Body of pancreas (tissue), 4 donors: ENCODE measurements at regions not wholly inside any gene's neighbourhood (a gene's known extent, or its start where the extent isn't known, plus 50 kb on each side); places are given as distances from the start of the nearest gene placed in this dataset.

Experiments used
- ATAC-seq: fragments of 150-250 bp; one replicate; pipeline ENCODE4 v1.9.1; 2016
- DNase-seq, 4 donors: peaks; one replicate each; pipeline ENCODE4 v3.0.0-alpha.2; 2019
- H3K27ac ChIP-seq, 4 donors: fragments of 200-600 bp; sonication (generic); 1 replicate in 3 of 4; 2 replicates in 1 of 4; pipeline versions ENCODE4 v1.5.1 to v1.6.1; 2016 to 2019; ENCODE audit warnings: mild to moderate bottlenecking in 1 of 4, mixed read lengths in 1 of 4, moderate library complexity in 1 of 4
- H3K27me3 ChIP-seq, 2 donors: fragments of 200-600 bp; sonication (generic); one replicate each; pipeline ENCODE4 v1.6.0; 2016; ENCODE audit warnings: mild to moderate bottlenecking in 1 of 2
- H3K36me3 ChIP-seq, 2 donors: fragments of 200-600 bp; sonication (generic); replicated peaks in 1 of 2; 2 replicates each; pipeline ENCODE4 v1.5.1; 2016; ENCODE audit warnings: low read depth in 2 of 2; ENCODE audit not compliant: insufficient read depth in 1 of 2
- H3K4me1 ChIP-seq: fragments of 200-600 bp; sonication (generic); one replicate; pipeline ENCODE4 v1.6.0; 2016
- H3K4me3 ChIP-seq, 2 donors: fragments of 200-600 bp; sonication (generic); 1 replicate in 1 of 2; 2 replicates in 1 of 2; pipeline ENCODE4 v1.5.1; 2016 to 2019
- H3K9me3 ChIP-seq, 3 donors: fragments of 200-600 bp; sonication (generic); 1 replicate in 2 of 3; 2 replicates in 1 of 3; pipeline ENCODE4 v1.5.1; 2016
- CTCF ChIP-seq, 7 experiments: fragments of 450-650 bp in 4 of 7; fragments of 200-600 bp in 3 of 7; sonication (generic) in 3 of 7; IDR thresholded peaks; one replicate each; pipeline ENCODE4 v1.5.1; 2016 to 2019; ENCODE audit warnings: antibody characterized with exemption in 7 of 7
- POLR2A ChIP-seq, 3 donors: fragments of 450-650 bp; IDR thresholded peaks; one replicate each; pipeline ENCODE4 v1.6.1; 2016; ENCODE audit warnings: antibody characterized with exemption in 3 of 3, mild to moderate bottlenecking in 2 of 3
- WGBS, 2 donors: methylation state at CpG; one replicate each; pipeline ENCODE4 v1.1.5; 2017; 5-methylcytosine and 5-hydroxymethylcytosine counted together
- intact Hi-C: fragments of 100-400 bp; cut with DNase I; formaldehyde crosslinking; loops from one replicate; pipeline ENCODE4 v1.15.1; 2023

GRCh38 chr9:90419221-90419851 is 223.3 kb downstream of the DIRAS2 start:
- TF ChIP-seq POLR2A (IDR thresholded peaks at IDR 0.05) (no peak), CTCF (IDR thresholded peaks at IDR 0.05) (no peak)
- Histone ChIP-seq H3K36me3 (no peaks in the 10 kb centered on the region), H3K27ac (no peak overlapping the region), H3K4me1 (no peaks in the 10 kb centered on the region), H3K4me3 (no peak overlapping the region), H3K9me3 (no peaks in the 10 kb centered on the region), H3K27me3 (no peaks in the 10 kb centered on the region)
- 83 to 85% methylated on average over 4 of the region's 4 CpGs for WGBS, 2 donors
- DNase-seq (no peak), ATAC-seq (no peak)
- intact Hi-C loops = no loop called here

- Histone ChIP-seq H3K36me3 (no peaks in the 10 kb centered on the region), H3K4me1 (no peaks in the 10 kb centered on the region), H3K27ac (no peak overlapping the region), H3K9me3 (no peaks in the 10 kb centered on the region), H3K27me3 (no peaks in the 10 kb centered on the region), H3K4me3 (no peak overlapping the region)
- DNase-seq = no peak
- ATAC-seq = no peak
- TF ChIP-seq POLR2A (IDR thresholded peaks at IDR 0.05) = no peak
- TF ChIP-seq CTCF (IDR thresholded peaks at IDR 0.05) = no peak
- intact Hi-C loops = no loop called here
- 40 to 53% methylated on average over 3 of the region's 3 CpGs for WGBS, 2 donors
Observed at GRCh38 chr9:90420211-90420610, 222.4 kb downstream of the DIRAS2 start.

GRCh38 chr9:90420768-90421513 is 221.7 kb downstream of the DIRAS2 start:
- 48 to 52% methylated on average over 9 of the region's 9 CpGs for WGBS, 2 donors

GRCh38 chr9:90421786-90422185 is 220.8 kb downstream of the DIRAS2 start:
- Histone ChIP-seq H3K4me3 (no peak overlapping the region), H3K4me1 (no peaks in the 10 kb centered on the region), H3K36me3 (no peaks in the 10 kb centered on the region), H3K9me3 (no peaks in the 10 kb centered on the region), H3K27me3 (no peaks in the 10 kb centered on the region), H3K27ac (no peak overlapping the region)
- no peak for TF ChIP-seq POLR2A (IDR thresholded peaks at IDR 0.05)
- no peak for TF ChIP-seq CTCF (IDR thresholded peaks at IDR 0.05)
- DNase-seq (no peak), ATAC-seq (no peak)
- 57 to 62% methylated on average over 3 of the region's 3 CpGs for WGBS, 2 donors
- intact Hi-C loops = no loop called here

More at GRCh38 chr9:90420768-90421513, 221.7 kb downstream of the DIRAS2 start:
- intact Hi-C loops = no loop called here
- no peaks in the 10 kb centered on the region for H3K36me3 ChIP-seq
- ATAC-seq = no peak
- TF ChIP-seq POLR2A (IDR thresholded peaks at IDR 0.05) (no peak), CTCF (IDR thresholded peaks at IDR 0.05) (no peak)
- no peak overlapping the region for H3K4me3 ChIP-seq
- no peaks in the 10 kb centered on the region for H3K9me3 ChIP-seq
- no peak overlapping the region for H3K27ac ChIP-seq
- no peak for DNase-seq
- no peaks in the 10 kb centered on the region for H3K27me3 ChIP-seq
- no peaks in the 10 kb centered on the region for H3K4me1 ChIP-seq
